RWPE1 (cell line): ENCODE measurements at regions not wholly inside any gene's neighbourhood (a gene's known extent, or its start where the extent isn't known, plus 50 kb on each side); places are given as distances from the start of the nearest gene placed in this dataset.

ENCODE experiments used
- CTCF ChIA-PET: fragments of 350-600 bp; sonication (Branson Sonifier 250); formaldehyde crosslinking; extraction: SDS; loops from one replicate; lab custom pipeline; 2021; lab: Yijun Ruan, JAX
- POLR2A ChIA-PET: fragments of 400-600 bp; formaldehyde crosslinking; extraction: SDS; loops from one replicate; lab custom pipeline; 2020; ENCODE audit warnings: antibody characterized with exemption; ENCODE audit not compliant: low non-redundant PET; lab: Yijun Ruan, JAX
- DNase-seq: peaks from one replicate; pipeline ENCODE4 v3.0.0; 2012; ENCODE audit warnings: low spot score
- H3K27ac ChIP-seq: fragments of 450-650 bp; 2 replicates; pipeline ENCODE4 v1.5.1; 2017
- CTCF ChIP-seq: fragments of 450-650 bp; conservative IDR thresholded peaks from 2 replicates; pipeline ENCODE4 v1.5.1; 2017; ENCODE audit warnings: low read depth, mild to moderate bottlenecking

GRCh38 chr3:110901536-110901935 is 170.1 kb upstream of the NECTIN3 start:
- DNase-seq: no peak
- ChIA-PET POLR2A (no interaction called here), CTCF (no interaction called here)
- no peak for TF ChIP-seq CTCF
- H3K27ac ChIP-seq: no peak overlapping the region

GRCh38 chr3:110902453-110903085 is 169.0 kb upstream of the NECTIN3 start:
- ChIA-PET POLR2A (no interaction called here), CTCF (no interaction called here)
- DNase-seq: no peak
- TF ChIP-seq CTCF: no peak
- no peak overlapping the region for H3K27ac ChIP-seq

GRCh38 chr3:110903771-110904519 is 167.7 kb upstream of the NECTIN3 start:
- no peak for TF ChIP-seq CTCF
- H3K27ac ChIP-seq: no peak overlapping the region
- POLR2A ChIA-PET: no interaction called here
- no peak for DNase-seq
- CTCF ChIA-PET: no interaction called here

- DNase-seq: no peak
- TF ChIP-seq CTCF: no peak
- no peak overlapping the region for H3K27ac ChIP-seq
- ChIA-PET POLR2A (no interaction called here), CTCF (interaction anchor here (0.6 kb wide), 1 partner anchor 254 kb away, joined by 4 read pairs; no protein-coding TSS in a partner anchor)
Measured at GRCh38 chr3:110904520-110904890, 167.1 kb upstream of the NECTIN3 start.

GRCh38 chr3:110905121-110905520 is 166.5 kb upstream of the NECTIN3 start:
- no peak overlapping the region for H3K27ac ChIP-seq
- ChIA-PET POLR2A (no interaction called here), CTCF (interaction anchor here (0.6 kb wide), 1 partner anchor 253 kb away, joined by 4 read pairs; no protein-coding TSS in a partner anchor)
- no peak for DNase-seq
- no peak for TF ChIP-seq CTCF

- H3K27ac ChIP-seq: no peak overlapping the region
- no peak for DNase-seq
- ChIA-PET CTCF (no interaction called here), POLR2A (no interaction called here)
- TF ChIP-seq CTCF: no peak
Measured at GRCh38 chr3:110909839-110910238, 161.8 kb upstream of the NECTIN3 start.
